ENCODE measurements at regions not wholly inside any gene's neighbourhood (a gene's known extent, or its start where the extent isn't known, plus 50 kb on each side); places are given as distances from the start of the nearest gene placed in this dataset.

DNA sequence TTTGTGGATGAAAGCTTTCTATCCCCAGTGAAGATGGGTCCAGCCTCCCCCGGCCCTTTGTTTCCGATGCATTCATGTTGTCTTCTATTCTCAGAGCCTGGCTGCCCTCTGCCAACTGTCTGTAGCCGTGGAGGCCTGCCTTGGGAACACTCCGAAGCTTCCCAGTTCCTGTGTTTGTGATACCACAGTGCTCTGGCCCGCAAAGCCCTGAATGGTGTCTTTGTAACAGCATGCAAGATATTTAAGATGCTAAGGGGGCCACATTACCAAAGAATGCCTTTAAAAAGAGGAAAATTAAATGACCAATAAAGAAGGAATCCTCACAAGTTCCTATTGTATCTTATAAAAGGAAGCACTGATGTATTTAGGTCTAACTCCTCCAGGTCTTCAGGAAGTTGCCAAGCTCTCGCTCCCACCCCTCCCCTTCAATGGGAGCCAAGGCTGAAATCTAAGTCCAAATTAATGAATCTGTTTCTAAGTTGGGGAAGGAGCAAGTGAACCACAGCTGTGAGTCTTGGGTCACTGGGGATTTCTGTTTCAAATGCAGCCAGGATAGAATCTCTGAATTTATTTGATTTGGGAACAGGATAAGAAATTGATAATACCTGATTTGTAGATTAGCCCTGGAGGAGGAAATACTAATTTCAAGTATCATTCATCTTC is 596.1 kb downstream of the QKI start:
- DNase-seq (ENCODE audit: extremely low spot score) = no peak
- TF ChIP-seq ARNT (IDR thresholded peaks at IDR 0.05) (no peak), FOXK2 (IDR thresholded peaks at IDR 0.05) (no peak)
- ChIA-PET CTCF (no interaction called here), POLR2A (no interaction called here)

DNA sequence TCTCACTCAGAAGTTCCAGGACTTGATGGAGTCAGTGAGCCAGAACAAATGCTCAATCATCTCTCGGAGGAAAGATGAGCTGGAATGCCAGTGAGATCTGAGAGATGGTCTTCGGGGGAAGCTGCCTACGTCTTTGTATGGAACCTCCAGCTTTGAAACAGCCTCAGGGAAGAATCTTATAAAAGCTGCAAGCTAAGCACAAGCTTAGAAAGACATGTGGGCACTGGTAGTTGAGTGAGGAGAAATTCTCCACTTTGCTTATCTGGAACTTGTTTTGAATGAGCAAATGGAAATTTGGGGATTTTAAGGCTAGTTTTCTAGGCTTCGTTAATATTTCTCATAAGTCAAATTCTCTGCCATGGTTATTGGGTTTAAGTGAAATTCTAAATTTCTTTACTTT is 594.4 kb downstream of the QKI start:
- ChIA-PET CTCF (no interaction called here), POLR2A (no interaction called here)
- DNase-seq (ENCODE audit: extremely low spot score) = no peak
- no peak for TF ChIP-seq ARNT (IDR thresholded peaks at IDR 0.05)
- TF ChIP-seq FOXM1 (IDR thresholded peaks at IDR 0.05; ENCODE audit: borderline replicate concordance) = no peak
- no peak for TF ChIP-seq ZNF384 (IDR thresholded peaks at IDR 0.05)
- TF ChIP-seq CTBP1 (IDR thresholded peaks at IDR 0.05; ENCODE audit: borderline replicate concordance) = no peak
- no peak for TF ChIP-seq TARDBP (IDR thresholded peaks at IDR 0.05)
- TF ChIP-seq ELF4 (IDR thresholded peaks at IDR 0.05) = no peak
- TF ChIP-seq, protein P1, sequence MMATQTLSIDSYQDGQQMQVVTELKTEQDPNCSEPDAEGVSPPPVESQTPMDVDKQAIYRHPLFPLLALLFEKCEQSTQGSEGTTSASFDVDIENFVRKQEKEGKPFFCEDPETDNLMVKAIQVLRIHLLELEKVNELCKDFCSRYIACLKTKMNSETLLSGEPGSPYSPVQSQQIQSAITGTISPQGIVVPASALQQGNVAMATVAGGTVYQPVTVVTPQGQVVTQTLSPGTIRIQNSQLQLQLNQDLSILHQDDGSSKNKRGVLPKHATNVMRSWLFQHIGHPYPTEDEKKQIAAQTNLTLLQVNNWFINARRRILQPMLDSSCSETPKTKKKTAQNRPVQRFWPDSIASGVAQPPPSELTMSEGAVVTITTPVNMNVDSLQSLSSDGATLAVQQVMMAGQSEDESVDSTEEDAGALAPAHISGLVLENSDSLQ (IDR thresholded peaks at IDR 0.05) = no peak
- TF ChIP-seq FOXA1 (IDR thresholded peaks at IDR 0.05) = no peak
- TF ChIP-seq HDGF (IDR thresholded peaks at IDR 0.05; ENCODE audit: borderline replicate concordance) = no peak
- no peak for TF ChIP-seq SUZ12 (IDR thresholded peaks at IDR 0.05)
- no peak for TF ChIP-seq BHLHE40 (IDR thresholded peaks at IDR 0.05; ENCODE audit: borderline replicate concordance)
- TF ChIP-seq SP1 (IDR thresholded peaks at IDR 0.05) = no peak
- TF ChIP-seq L3MBTL2 (conservative IDR thresholded peaks at IDR 0.05) = no peak
- no peak for TF ChIP-seq FOXK2 (IDR thresholded peaks at IDR 0.05)
- TF ChIP-seq LEF1 (IDR thresholded peaks at IDR 0.05; ENCODE audit: borderline replicate concordance) = no peak
- TF ChIP-seq NFRKB (IDR thresholded peaks at IDR 0.05) = no peak

DNA sequence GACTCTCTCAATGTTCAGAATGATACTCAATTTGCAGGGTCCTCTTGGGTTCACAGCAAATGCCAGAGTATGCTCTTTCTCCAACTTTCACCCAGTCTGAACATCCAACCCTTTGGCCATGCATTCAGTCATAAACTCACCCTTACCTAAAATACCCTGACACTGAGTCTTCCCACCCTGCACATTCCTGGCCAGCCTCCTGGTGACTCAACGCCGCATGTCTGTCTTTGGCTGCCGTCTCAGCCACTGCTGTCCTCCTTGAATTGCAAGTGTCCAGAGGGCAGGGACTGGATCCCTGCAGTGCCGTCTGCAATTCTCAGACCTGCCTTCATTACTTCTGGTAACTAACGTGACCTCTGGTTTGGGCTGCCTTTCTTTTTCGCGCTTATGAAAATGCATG is 593.4 kb downstream of the QKI start:
- no peak for DNase-seq (ENCODE audit: extremely low spot score)
- CTCF ChIA-PET = no interaction called here
- POLR2A ChIA-PET = no interaction called here
- TF ChIP-seq SUZ12 (IDR thresholded peaks at IDR 0.05) = no peak
- no peak for TF ChIP-seq ARNT (IDR thresholded peaks at IDR 0.05)
- no peak for TF ChIP-seq BHLHE40 (IDR thresholded peaks at IDR 0.05; ENCODE audit: borderline replicate concordance)
- TF ChIP-seq FOXK2 (IDR thresholded peaks at IDR 0.05) = no peak
- TF ChIP-seq, protein P1 (IDR thresholded peaks at IDR 0.05) = no peak
- TF ChIP-seq SP1 (IDR thresholded peaks at IDR 0.05) = no peak
- TF ChIP-seq CTBP1 (IDR thresholded peaks at IDR 0.05; ENCODE audit: borderline replicate concordance) = no peak
- no peak for TF ChIP-seq NFRKB (IDR thresholded peaks at IDR 0.05)
- no peak for TF ChIP-seq TARDBP (IDR thresholded peaks at IDR 0.05)
- no peak for TF ChIP-seq FOXM1 (IDR thresholded peaks at IDR 0.05; ENCODE audit: borderline replicate concordance)

DNA sequence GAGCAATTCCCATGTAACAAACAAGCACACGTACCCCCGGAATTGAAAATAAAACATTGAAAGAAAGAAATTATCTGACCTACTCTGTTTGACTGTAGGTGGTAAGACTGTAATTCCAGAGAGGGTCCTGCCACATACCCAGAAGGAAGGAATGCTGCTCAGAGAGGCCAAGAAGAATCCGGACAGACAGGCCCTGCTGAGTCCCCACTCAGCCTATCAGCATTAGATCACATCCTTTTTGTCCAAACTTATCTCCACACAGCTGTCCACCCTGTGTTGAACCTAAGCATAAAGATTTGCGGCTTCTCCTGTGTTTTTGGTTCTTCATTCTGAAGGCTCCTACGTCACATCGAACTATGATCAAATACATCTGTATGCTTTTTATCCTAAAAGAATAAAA is 591.9 kb downstream of the QKI start:
- ChIA-PET CTCF (no interaction called here), POLR2A (no interaction called here)
- TF ChIP-seq LEF1 (IDR thresholded peaks at IDR 0.05; ENCODE audit: borderline replicate concordance) (no peak), BHLHE40 (IDR thresholded peaks at IDR 0.05; ENCODE audit: borderline replicate concordance) (no peak), SP1 (IDR thresholded peaks at IDR 0.05) (no peak)
- TF ChIP-seq, protein P1 (IDR thresholded peaks at IDR 0.05) = no peak
- DNase-seq (ENCODE audit: extremely low spot score) = no peak

DNA sequence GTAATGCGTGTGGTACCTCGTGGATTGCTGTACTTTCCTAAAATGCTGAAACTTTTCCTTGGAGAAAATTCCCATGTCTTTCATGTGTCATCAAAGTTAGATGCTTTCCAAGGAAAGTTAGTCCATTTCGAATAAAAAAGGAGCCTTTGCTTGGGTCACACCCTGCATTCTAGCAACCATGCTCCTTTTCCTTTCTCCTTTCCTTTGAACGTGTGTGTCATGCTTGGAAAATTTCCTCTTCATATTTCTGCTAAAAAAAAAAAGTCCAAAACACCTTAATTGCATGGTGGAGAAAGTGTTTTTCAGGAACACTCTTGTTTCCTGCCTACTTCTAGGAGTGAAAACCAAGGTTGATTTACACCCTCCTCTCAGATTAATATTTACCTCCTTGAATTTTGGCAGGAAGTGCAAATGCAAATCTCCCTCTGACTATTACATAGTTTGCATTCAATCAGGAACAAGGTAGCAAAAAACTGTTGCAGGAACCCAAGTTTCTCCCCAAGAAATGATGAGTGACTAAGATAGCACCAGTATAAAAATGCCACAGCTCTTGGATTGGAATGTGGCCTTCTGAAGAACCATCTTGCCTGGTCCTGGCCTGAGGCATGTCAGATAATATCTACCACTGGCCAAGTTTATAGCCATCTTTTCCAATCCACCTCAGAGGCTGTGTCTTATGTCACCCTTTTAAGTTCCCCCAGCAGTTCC is 590.6 kb downstream of the QKI start:
- CTCF ChIA-PET = no interaction called here
- TF ChIP-seq BHLHE40 (IDR thresholded peaks at IDR 0.05; ENCODE audit: borderline replicate concordance) (no peak), LEF1 (IDR thresholded peaks at IDR 0.05; ENCODE audit: borderline replicate concordance) (no peak), HDGF (IDR thresholded peaks at IDR 0.05; ENCODE audit: borderline replicate concordance) (no peak), FOXA1 (IDR thresholded peaks at IDR 0.05) (no peak), ARNT (IDR thresholded peaks at IDR 0.05) (no peak), NFRKB (IDR thresholded peaks at IDR 0.05) (no peak), ELF4 (IDR thresholded peaks at IDR 0.05) (no peak)
- TF ChIP-seq, protein P1 (IDR thresholded peaks at IDR 0.05) = no peak
- POLR2A ChIA-PET = no interaction called here
- no peak for DNase-seq (ENCODE audit: extremely low spot score)

DNA sequence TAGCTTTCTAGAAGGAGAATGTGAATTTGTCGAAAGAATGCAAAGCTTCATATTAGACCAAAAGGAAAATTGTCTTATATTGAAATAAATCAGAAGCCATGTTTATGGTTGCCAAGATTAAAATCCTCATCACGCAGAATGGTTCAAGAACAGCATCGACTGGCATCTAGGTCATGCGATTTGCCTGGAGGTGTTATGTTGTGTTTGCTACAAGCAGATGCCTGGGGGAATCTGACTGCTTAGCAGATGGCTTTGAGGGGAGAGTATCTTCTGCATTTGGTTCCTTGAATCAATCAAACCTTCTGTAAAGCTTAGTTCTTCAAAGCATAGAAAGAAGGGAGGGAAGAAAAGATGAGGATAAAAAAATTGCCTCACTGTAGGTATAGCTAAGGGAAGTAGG is 585.8 kb downstream of the QKI start:
- ChIA-PET POLR2A (no interaction called here), CTCF (interaction anchor here (1.0 kb wide), 1 partner anchor 11 kb away, joined by 4 read pairs; no protein-coding TSS in a partner anchor)
- no peak for DNase-seq (ENCODE audit: extremely low spot score)
- TF ChIP-seq TARDBP (IDR thresholded peaks at IDR 0.05) (no peak), SUZ12 (IDR thresholded peaks at IDR 0.05) (no peak), HDGF (IDR thresholded peaks at IDR 0.05; ENCODE audit: borderline replicate concordance) (no peak), LEF1 (IDR thresholded peaks at IDR 0.05; ENCODE audit: borderline replicate concordance) (no peak), BHLHE40 (IDR thresholded peaks at IDR 0.05; ENCODE audit: borderline replicate concordance) (no peak), NFRKB (IDR thresholded peaks at IDR 0.05) (no peak), ARNT (IDR thresholded peaks at IDR 0.05) (no peak), FOXM1 (IDR thresholded peaks at IDR 0.05; ENCODE audit: borderline replicate concordance) (no peak), L3MBTL2 (conservative IDR thresholded peaks at IDR 0.05) (no peak), FOXA1 (IDR thresholded peaks at IDR 0.05) (no peak), ZNF384 (IDR thresholded peaks at IDR 0.05) (no peak), ELF4 (IDR thresholded peaks at IDR 0.05) (no peak), FOXK2 (IDR thresholded peaks at IDR 0.05) (no peak), SP1 (IDR thresholded peaks at IDR 0.05) (no peak), CTBP1 (IDR thresholded peaks at IDR 0.05; ENCODE audit: borderline replicate concordance) (no peak)
- TF ChIP-seq, protein P1 (IDR thresholded peaks at IDR 0.05) = no peak

Data from HEK293T (cell line).